ENCODE measurements at regions not wholly inside any gene's neighbourhood (a gene's known extent, or its start where the extent isn't known, plus 50 kb on each side); places are given as distances from the start of the nearest gene placed in this dataset.

- POLR2A ChIA-PET, result no interaction called here
- Histone ChIP-seq H3K36me3 (replicated peaks in 1 of 2; ENCODE audit: control insufficient read depth in 1 of 2, insufficient read depth in 2 of 2, low read length in 2 of 2) (no peaks in the 10 kb centered on the region), H3K9me3 (ENCODE audit: low read length) (no peaks in the 10 kb centered on the region), H3K4me2 (ENCODE audit: low read depth, low read length) (no peak overlapping the region), H3K9ac (ENCODE audit: insufficient read depth, low read depth, low read length) (no peak overlapping the region), H3K4me3 (replicated peaks in 1 of 3; ENCODE audit: insufficient read depth in 1 of 3, low read depth in 2 of 3, low read length in 3 of 3) (no peak overlapping the region), H3K4me1 (ENCODE audit: insufficient read depth, low read length) (no peaks in the 10 kb centered on the region), H3K27ac (ENCODE audit: extremely low read length, insufficient read depth, low read length) (no peak overlapping the region), H2AFZ (ENCODE audit: low read length) (no peak overlapping the region), H3K79me2 (ENCODE audit: insufficient read depth, low read length) (no peaks in the 10 kb centered on the region), H3K27me3 (ENCODE audit: control insufficient read depth in 1 of 2, insufficient read depth in 2 of 2, low read length in 2 of 2) (no peaks in the 10 kb centered on the region), H4K20me1 (ENCODE audit: insufficient read depth, low read length) (no peaks in the 10 kb centered on the region)
- no peak for TF ChIP-seq FIP1L1 (IDR thresholded peaks at IDR 0.05; ENCODE audit: borderline replicate concordance, insufficient read depth, low read depth, low read length)
- no peak for TF ChIP-seq ZBTB46 (CRISPR knock-in tag; IDR thresholded peaks at IDR 0.05; ENCODE audit: borderline replicate concordance)
- TF ChIP-seq ZBTB25 (CRISPR knock-in tag; IDR thresholded peaks at IDR 0.05), result no peak
- TF ChIP-seq TFDP2 (CRISPR knock-in tag; IDR thresholded peaks at IDR 0.05), result no peak
- TF ChIP-seq ZNF160 (CRISPR knock-in tag; IDR thresholded peaks at IDR 0.05), result no peak
- no peak for TF ChIP-seq ZFP82 (CRISPR knock-in tag; IDR thresholded peaks at IDR 0.05; ENCODE audit: borderline replicate concordance)
- TF ChIP-seq MIXL1 (CRISPR knock-in tag; IDR thresholded peaks at IDR 0.05), result no peak
- intact Hi-C loops (cut with micrococcal nuclease; ENCODE audit: unreplicated experiment), result no loop called here
- CTCF ChIA-PET (ENCODE audit: low intra/inter-chr PET ratio, low total read pairs), result no interaction called here
- ATAC-seq (no peak), FAIRE-seq (no peak), DNase-seq (ENCODE audit: low spot score) (no peak)
- no TSS peak for BruUV-seq (replicated peaks)
- in situ Hi-C loops (cut with HindIII; ENCODE audit: extremely low pct_ligation_motif_present, low pct_unique_long_range_greater_than_20kb), result no loop called here
- WGBS (ENCODE audit: low lambda C conversion rate), result 40% methylated on average over 2 of the region's 2 CpGs
Observed at GRCh38 chrX:25108481-25108880, 92.7 kb upstream of the ARX start.

Measured in HepG2 (cell line).